ENCODE measurements at regions not wholly inside any gene's neighbourhood (a gene's known extent, or its start where the extent isn't known, plus 50 kb on each side); places are given as distances from the start of the nearest gene placed in this dataset.

DNA sequence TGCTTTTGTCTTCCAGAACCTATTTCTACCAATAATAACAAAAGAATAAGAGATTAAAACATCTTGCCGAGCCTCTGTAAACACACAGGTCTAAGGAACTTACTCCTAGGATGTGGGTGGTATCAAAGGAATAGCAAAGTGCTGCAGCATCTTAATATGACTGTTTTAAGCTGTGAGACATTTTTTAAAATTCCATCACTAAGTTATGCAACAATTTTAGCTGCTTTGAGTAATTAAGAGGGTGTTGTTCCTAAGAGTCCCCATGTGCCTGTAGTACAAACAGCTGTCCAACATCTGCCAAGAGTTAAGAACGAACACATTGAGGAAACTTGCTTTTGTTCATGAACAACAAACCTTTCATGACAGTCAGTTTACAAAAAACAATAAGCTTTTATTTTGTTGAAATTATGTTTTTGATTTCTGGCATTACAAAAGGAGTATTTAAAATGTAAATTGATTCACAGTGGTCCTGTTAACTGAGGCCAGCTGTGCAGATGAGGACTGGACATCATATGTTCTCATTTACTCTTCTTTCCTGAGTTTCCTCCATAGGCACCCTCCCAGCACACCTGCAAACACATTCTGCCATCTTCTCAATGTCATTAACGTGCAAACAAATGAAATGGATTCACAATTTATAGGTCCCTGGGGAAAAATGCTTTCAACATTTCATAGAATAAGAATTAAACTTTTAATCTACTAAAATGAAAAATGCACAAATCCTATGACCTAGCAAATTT is 337.3 kb upstream of the ARHGEF26 start:
- Histone ChIP-seq H3K4me3 (replicated peaks in 1 of 3; ENCODE audit: insufficient read depth in 1 of 3, low read depth in 1 of 3, low read length in 3 of 3) (no peak overlapping the region), H4K20me1 (replicated peaks; ENCODE audit: control insufficient read depth, extremely low read depth, insufficient read depth, low read length) (no peaks in the 10 kb centered on the region), H3K9ac (replicated peaks; ENCODE audit: extremely low read depth, insufficient read depth, low read length) (no peak overlapping the region), H3K27me3 (ENCODE audit: control insufficient read depth in 2 of 2, insufficient read depth in 2 of 2, low read length in 2 of 2) (no peaks in the 10 kb centered on the region), H3K9me1 (replicated peaks; ENCODE audit: control insufficient read depth, extremely low read depth, insufficient read depth, low read length) (no peaks in the 10 kb centered on the region), H2AFZ (ENCODE audit: low read depth, low read length) (no peak overlapping the region), H3K36me3 (ENCODE audit: control insufficient read depth in 2 of 2, extremely low read depth in 1 of 2, insufficient read depth in 2 of 2, low read length in 2 of 2) (no peaks in the 10 kb centered on the region), H3K4me2 (ENCODE audit: insufficient read depth, low read length) (no peak overlapping the region), H3K27ac (ENCODE audit: insufficient read depth, low read depth, low read length) (no peak overlapping the region), H3K4me1 (ENCODE audit: control insufficient read depth, extremely low read depth, insufficient read depth, low read length) (no peaks in the 10 kb centered on the region), H3K9me3 (replicated peaks; ENCODE audit: control insufficient read depth, insufficient read depth, low read length) (no peaks in the 10 kb centered on the region), H3K79me2 (ENCODE audit: control insufficient read depth, insufficient read depth, low read length) (no peaks in the 10 kb centered on the region)
- dilution Hi-C loops (cut with MboI; ENCODE audit: extremely low pct_ligation_motif_present, low sequenced_read_pairs), result no loop called here
- intact Hi-C loops (cut with micrococcal nuclease), result no loop called here
- no TSS peak for BruUV-seq (replicated peaks)
- FAIRE-seq (no peak), DNase-seq (ENCODE audit: low read depth, low spot score) (no peak)
- ChIA-PET CTCF (interaction anchor here (1.2 to 1.7 kb wide), 2 partner anchors 9 to 15 kb away, joined by 4 to 7 read pairs; no protein-coding TSS in a partner anchor), POLR2A (no interaction called here)
- TF ChIP-seq POLR2AphosphoS5 (IDR thresholded peaks at IDR 0.05; ENCODE audit: insufficient read depth, low read depth, low read length) (no peak), POLR2A (IDR thresholded peaks at IDR 0.05; ENCODE audit: low read depth, low read length) (no peak)

DNA sequence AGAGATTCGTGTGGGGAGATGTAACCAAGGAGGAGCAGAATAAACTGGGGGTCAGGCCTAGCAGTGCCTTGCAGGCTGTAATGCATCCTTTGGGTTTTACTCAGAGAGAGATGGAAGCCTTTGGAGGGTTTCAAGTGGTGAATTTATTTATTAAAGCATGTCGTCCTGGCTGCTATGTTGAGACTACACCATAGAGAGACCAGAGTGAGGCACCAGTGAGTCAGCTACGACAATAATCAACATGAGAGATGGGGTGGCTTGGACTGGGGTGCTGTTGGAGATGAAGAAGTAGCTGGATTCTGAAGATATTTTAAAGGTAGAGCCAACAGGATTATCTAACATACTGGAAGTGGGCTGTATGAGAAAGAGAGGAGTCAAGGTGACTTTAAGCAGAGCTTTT is 335.3 kb upstream of the ARHGEF26 start:
- no peaks in the 10 kb centered on the region for H3K9me1 ChIP-seq (replicated peaks; ENCODE audit: control insufficient read depth, extremely low read depth, insufficient read depth, low read length)
- no peaks in the 10 kb centered on the region for H3K9me3 ChIP-seq (replicated peaks; ENCODE audit: control insufficient read depth, insufficient read depth, low read length)
- no peaks in the 10 kb centered on the region for H3K4me1 ChIP-seq (ENCODE audit: control insufficient read depth, extremely low read depth, insufficient read depth, low read length)
- no peaks in the 10 kb centered on the region for H4K20me1 ChIP-seq (replicated peaks; ENCODE audit: control insufficient read depth, extremely low read depth, insufficient read depth, low read length)
- H3K4me3 ChIP-seq (replicated peaks in 1 of 3; ENCODE audit: insufficient read depth in 1 of 3, low read depth in 1 of 3, low read length in 3 of 3), result no peak overlapping the region
- FAIRE-seq, result peak; percentile 15
- intact Hi-C loops (cut with micrococcal nuclease), result loop anchor here (2.0 kb wide), 1 partner anchor 141 kb away; no protein-coding TSS in a partner anchor
- H2AFZ ChIP-seq (ENCODE audit: low read depth, low read length), result no peak overlapping the region
- H3K27ac ChIP-seq (ENCODE audit: insufficient read depth, low read depth, low read length), result no peak overlapping the region
- H3K79me2 ChIP-seq (ENCODE audit: control insufficient read depth, insufficient read depth, low read length), result no peaks in the 10 kb centered on the region
- POLR2A ChIA-PET, result no interaction called here
- BruUV-seq (replicated peaks), result no TSS peak
- DNase-seq (ENCODE audit: low read depth, low spot score), result no peak
- no peaks in the 10 kb centered on the region for H3K27me3 ChIP-seq (ENCODE audit: control insufficient read depth in 2 of 2, insufficient read depth in 2 of 2, low read length in 2 of 2)
- H3K36me3 ChIP-seq (ENCODE audit: control insufficient read depth in 2 of 2, extremely low read depth in 1 of 2, insufficient read depth in 2 of 2, low read length in 2 of 2), result no peaks in the 10 kb centered on the region
- dilution Hi-C loops (cut with MboI; ENCODE audit: extremely low pct_ligation_motif_present, low sequenced_read_pairs), result no loop called here
- H3K9ac ChIP-seq (replicated peaks; ENCODE audit: extremely low read depth, insufficient read depth, low read length), result no peak overlapping the region
- H3K4me2 ChIP-seq (ENCODE audit: insufficient read depth, low read length), result no peak overlapping the region
- CTCF ChIA-PET, result interaction anchor here (0.7 to 2.7 kb wide), 15 partner anchors 17 to 1916 kb away, joined by 3 to 23 read pairs (median 4); no protein-coding TSS in a partner anchor
- TF ChIP-seq GATA2 (IDR thresholded peaks at IDR 0.05; ENCODE audit: insufficient read depth, insufficient read length, low read depth, low read length) (no peak), JUN (IDR thresholded peaks at IDR 0.05; ENCODE audit: borderline replicate concordance, insufficient read depth, insufficient read length, low read depth) (no peak), EZH2 (IDR thresholded peaks at IDR 0.05; ENCODE audit: borderline replicate concordance, low read depth, low read length, severe bottlenecking) (no peak), FOS (IDR thresholded peaks at IDR 0.05; ENCODE audit: borderline replicate concordance, insufficient read depth, low read length) (no peak), MYC (IDR thresholded peaks at IDR 0.05; ENCODE audit: low read depth, low read length) (no peak), POLR2AphosphoS5 (IDR thresholded peaks at IDR 0.05; ENCODE audit: insufficient read depth, low read depth, low read length) (no peak), POLR2A (IDR thresholded peaks at IDR 0.05; ENCODE audit: low read depth, low read length) (no peak)
- TF ChIP-seq, protein P1, sequence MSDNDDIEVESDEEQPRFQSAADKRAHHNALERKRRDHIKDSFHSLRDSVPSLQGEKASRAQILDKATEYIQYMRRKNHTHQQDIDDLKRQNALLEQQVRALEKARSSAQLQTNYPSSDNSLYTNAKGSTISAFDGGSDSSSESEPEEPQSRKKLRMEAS (IDR thresholded peaks at IDR 0.05; ENCODE audit: insufficient read depth, insufficient read length), result no peak
- TF ChIP-seq, protein P2, sequence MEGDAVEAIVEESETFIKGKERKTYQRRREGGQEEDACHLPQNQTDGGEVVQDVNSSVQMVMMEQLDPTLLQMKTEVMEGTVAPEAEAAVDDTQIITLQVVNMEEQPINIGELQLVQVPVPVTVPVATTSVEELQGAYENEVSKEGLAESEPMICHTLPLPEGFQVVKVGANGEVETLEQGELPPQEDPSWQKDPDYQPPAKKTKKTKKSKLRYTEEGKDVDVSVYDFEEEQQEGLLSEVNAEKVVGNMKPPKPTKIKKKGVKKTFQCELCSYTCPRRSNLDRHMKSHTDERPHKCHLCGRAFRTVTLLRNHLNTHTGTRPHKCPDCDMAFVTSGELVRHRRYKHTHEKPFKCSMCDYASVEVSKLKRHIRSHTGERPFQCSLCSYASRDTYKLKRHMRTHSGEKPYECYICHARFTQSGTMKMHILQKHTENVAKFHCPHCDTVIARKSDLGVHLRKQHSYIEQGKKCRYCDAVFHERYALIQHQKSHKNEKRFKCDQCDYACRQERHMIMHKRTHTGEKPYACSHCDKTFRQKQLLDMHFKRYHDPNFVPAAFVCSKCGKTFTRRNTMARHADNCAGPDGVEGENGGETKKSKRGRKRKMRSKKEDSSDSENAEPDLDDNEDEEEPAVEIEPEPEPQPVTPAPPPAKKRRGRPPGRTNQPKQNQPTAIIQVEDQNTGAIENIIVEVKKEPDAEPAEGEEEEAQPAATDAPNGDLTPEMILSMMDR (IDR thresholded peaks at IDR 0.05; ENCODE audit: extremely low read depth in 1 of 2, insufficient read depth in 1 of 2, low read depth in 1 of 2, low read length in 2 of 2), result no peak
